ENCODE measurements at regions not wholly inside any gene's neighbourhood (a gene's known extent, or its start where the extent isn't known, plus 50 kb on each side); places are given as distances from the start of the nearest gene placed in this dataset.

DNA sequence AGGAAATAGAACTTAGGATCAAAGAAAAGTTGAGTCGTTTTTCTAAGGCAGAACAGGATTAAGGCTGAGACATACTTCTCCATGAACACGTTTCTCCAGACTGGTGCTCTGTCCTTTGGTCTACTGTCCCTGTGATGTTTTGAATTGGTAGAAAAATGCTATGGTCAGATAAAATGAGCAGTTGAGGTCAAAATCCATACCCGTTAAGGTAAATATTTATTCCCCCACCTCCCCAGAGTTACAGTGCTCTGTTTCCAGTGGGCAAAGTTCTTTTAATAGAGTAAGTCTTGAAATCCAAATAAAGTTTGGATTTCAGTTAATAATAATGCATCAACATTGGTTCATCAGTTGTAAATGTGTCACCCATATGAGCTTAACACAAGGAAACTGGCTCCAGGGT lies 74.5 kb downstream of the PTHLH start:
- H3K27me3 ChIP-seq: peaks cover 0 to 5% (median 0%) of the 10 kb centered on the region in 7 donors
- H3K36me3 ChIP-seq: no peaks in the 10 kb centered on the region
- H3K4me3 ChIP-seq: no peak overlapping the region
- peaks cover 0 to 4% (median 0%) of the 10 kb centered on the region in 9 donors for H3K4me1 ChIP-seq
- TF ChIP-seq, protein P1, sequence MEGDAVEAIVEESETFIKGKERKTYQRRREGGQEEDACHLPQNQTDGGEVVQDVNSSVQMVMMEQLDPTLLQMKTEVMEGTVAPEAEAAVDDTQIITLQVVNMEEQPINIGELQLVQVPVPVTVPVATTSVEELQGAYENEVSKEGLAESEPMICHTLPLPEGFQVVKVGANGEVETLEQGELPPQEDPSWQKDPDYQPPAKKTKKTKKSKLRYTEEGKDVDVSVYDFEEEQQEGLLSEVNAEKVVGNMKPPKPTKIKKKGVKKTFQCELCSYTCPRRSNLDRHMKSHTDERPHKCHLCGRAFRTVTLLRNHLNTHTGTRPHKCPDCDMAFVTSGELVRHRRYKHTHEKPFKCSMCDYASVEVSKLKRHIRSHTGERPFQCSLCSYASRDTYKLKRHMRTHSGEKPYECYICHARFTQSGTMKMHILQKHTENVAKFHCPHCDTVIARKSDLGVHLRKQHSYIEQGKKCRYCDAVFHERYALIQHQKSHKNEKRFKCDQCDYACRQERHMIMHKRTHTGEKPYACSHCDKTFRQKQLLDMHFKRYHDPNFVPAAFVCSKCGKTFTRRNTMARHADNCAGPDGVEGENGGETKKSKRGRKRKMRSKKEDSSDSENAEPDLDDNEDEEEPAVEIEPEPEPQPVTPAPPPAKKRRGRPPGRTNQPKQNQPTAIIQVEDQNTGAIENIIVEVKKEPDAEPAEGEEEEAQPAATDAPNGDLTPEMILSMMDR (IDR thresholded peaks at IDR 0.05): no peak
- intact Hi-C loops (cut with DNase I): no loop called here
- no peak overlapping the region for H3K27ac ChIP-seq
- DNase-seq (no peak), ATAC-seq (no peak)
- WGBS, 2 donors: 84 to 85% methylated on average over 3 of the region's 3 CpGs
- H3K9me3 ChIP-seq: no peaks in the 10 kb centered on the region

DNA sequence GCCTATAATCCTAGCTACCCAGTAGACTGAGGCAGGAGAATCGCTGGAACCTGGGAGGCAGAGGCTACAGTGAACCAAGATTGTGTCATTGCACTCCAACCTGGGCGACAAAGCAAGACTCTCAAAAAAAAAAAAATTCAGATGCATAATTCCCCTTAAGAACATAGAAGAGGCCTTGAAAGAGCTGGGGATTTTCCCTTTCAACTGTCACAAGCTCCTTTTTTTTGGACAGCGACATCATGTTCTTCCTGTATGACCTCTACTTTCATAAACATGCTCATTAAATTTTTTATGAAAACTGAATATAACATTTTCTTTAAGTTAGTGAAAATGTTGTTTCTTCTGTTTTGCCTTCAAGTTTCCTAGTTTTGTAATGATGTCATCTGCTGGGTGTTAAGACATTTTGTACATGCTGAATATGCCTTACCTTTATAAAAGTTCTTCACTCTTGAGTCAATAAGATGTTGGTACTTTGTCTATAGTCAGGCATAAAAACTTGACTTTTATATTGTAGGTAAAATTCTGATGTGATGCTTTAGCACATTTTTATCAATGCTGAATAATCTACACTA lies 76.0 kb downstream of the PTHLH start:
- H3K27ac ChIP-seq: no peak overlapping the region
- intact Hi-C loops (cut with DNase I): no loop called here
- 90 to 92% methylated on average over 3 of the region's 3 CpGs for WGBS, 2 donors
- ATAC-seq (no peak), DNase-seq (no peak)
- peaks cover 0 to 5% (median 0%) of the 10 kb centered on the region in 7 donors for H3K27me3 ChIP-seq
- H3K36me3 ChIP-seq: no peaks in the 10 kb centered on the region
- H3K4me3 ChIP-seq: no peak overlapping the region
- H3K9me3 ChIP-seq: no peaks in the 10 kb centered on the region
- H3K4me1 ChIP-seq: peaks cover 0 to 3% (median 0%) of the 10 kb centered on the region in 9 donors
- TF ChIP-seq, protein P1 (IDR thresholded peaks at IDR 0.05): no peak

DNA sequence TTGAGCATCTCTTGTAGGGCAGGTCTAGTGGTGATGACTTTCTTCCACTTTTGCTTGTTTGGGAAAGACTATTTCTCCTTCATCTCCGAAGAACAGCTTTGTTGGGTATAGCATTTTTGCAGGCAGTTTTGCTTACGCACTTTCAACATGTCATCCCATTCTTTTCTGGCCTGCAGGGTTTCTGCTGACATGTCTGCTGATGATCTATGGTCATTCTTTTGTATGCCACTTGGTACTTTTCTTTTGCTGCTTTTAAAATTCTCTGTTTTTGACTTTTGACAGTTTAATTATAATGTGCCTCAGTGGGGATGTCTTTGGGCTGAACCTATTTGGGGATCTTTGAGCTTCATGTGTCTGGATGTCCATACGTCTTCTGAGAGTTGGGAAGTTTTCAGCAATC lies 78.2 kb downstream of the PTHLH start:
- Histone ChIP-seq H3K4me3 (no peak overlapping the region), H3K9me3 (no peaks in the 10 kb centered on the region), H3K27me3 (peaks cover 0 to 5% (median 0%) of the 10 kb centered on the region in 7 donors), H3K4me1 (peaks cover 0 to 3% (median 0%) of the 10 kb centered on the region in 9 donors), H3K27ac (no peak overlapping the region), H3K36me3 (no peaks in the 10 kb centered on the region)
- intact Hi-C loops (cut with DNase I): no loop called here
- ATAC-seq (no peak), DNase-seq (no peak)
- WGBS, 2 donors: 79 to 94% methylated on average over 3 of the region's 3 CpGs
- TF ChIP-seq, protein P1 (IDR thresholded peaks at IDR 0.05): no peak

DNA sequence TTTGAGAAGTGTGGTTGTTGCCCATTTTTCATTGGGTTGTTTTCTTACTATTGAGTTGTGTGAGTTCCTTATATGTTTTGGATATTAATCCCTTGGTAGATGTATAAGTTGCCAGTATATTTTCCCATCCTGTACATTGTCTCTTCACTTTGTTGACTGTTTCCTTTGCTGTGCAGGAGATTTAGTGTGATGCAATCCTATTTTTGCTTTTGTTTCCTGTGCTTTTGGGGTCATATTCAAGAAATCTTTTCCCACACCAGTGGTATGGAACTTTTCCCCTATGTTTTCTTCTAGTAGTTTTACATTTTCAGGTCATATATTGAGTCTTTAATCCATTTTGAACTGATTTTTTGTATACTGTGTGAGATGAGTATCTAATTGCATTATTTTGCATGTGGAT lies 92.8 kb downstream of the PTHLH start:
- Histone ChIP-seq H3K27ac (no peak overlapping the region), H3K36me3 (no peaks in the 10 kb centered on the region), H3K4me1 (no peaks in the 10 kb centered on the region), H3K4me3 (no peak overlapping the region), H3K27me3 (no peaks in the 10 kb centered on the region), H3K9me3 (peaks cover 0 to 15% (median 0%) of the 10 kb centered on the region in 11 donors)
- ATAC-seq (no peak), DNase-seq (no peak)
- intact Hi-C loops (cut with DNase I): no loop called here
- TF ChIP-seq, protein P1 (IDR thresholded peaks at IDR 0.05): no peak

Measured in heart right ventricle (tissue), 16 donors.